MM.1S (cell line): ENCODE measurements at regions not wholly inside any gene's neighbourhood (a gene's known extent, or its start where the extent isn't known, plus 50 kb on each side); places are given as distances from the start of the nearest gene placed in this dataset.

Experiments used
- EZH2 ChIP-seq: fragments of 300-600 bp; sonication (generic); optimal IDR thresholded peaks from 2 replicates; pipeline ENCODE3; 2017; ENCODE audit warnings: low read depth, mild to moderate bottlenecking, antibody characterized with exemption, low read length, mixed read lengths
- EZH2phosphoT487 ChIP-seq: fragments of 300-600 bp; sonication (generic); IDR thresholded peaks from 2 replicates; pipeline ENCODE4 v1.6.1; 2018; ENCODE audit warnings: antibody characterized with exemption, low read length
- TF ChIP-seq, protein P1 (sequence below): fragments of 300-600 bp; sonication (generic); IDR thresholded peaks from 2 replicates; pipeline ENCODE4 v1.5.1; 2016; ENCODE audit warnings: antibody characterized with exemption, low read length, mixed read lengths

- TF ChIP-seq, protein P1, sequence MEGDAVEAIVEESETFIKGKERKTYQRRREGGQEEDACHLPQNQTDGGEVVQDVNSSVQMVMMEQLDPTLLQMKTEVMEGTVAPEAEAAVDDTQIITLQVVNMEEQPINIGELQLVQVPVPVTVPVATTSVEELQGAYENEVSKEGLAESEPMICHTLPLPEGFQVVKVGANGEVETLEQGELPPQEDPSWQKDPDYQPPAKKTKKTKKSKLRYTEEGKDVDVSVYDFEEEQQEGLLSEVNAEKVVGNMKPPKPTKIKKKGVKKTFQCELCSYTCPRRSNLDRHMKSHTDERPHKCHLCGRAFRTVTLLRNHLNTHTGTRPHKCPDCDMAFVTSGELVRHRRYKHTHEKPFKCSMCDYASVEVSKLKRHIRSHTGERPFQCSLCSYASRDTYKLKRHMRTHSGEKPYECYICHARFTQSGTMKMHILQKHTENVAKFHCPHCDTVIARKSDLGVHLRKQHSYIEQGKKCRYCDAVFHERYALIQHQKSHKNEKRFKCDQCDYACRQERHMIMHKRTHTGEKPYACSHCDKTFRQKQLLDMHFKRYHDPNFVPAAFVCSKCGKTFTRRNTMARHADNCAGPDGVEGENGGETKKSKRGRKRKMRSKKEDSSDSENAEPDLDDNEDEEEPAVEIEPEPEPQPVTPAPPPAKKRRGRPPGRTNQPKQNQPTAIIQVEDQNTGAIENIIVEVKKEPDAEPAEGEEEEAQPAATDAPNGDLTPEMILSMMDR: no peak
- no peak for TF ChIP-seq EZH2
- TF ChIP-seq EZH2phosphoT487: no peak
These were observed 142.3 kb upstream of the ARGLU1 start for GRCh38 chr13:106710266-106710665.
